ENCODE measurements at regions not wholly inside any gene's neighbourhood (a gene's known extent, or its start where the extent isn't known, plus 50 kb on each side); places are given as distances from the start of the nearest gene placed in this dataset.

DNA sequence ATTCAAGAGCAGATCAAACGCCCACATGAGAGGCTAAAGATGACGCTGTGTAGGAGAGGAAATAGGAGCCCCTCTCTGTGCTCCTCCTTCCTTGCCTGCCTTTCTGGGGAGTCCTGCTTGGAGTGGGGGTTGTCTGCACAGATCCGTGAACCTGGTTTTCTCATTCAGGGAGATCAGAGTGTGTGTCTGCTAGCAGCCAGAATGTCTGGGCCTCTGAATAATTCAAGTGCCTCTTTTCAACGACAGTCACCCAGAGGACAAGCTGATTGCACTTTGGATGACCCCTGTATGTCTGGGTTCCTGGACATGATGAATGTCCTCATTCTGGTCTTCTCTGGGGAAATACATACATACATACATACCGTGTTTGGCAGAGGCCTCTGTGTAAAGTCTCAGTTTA, 592.5 kb upstream of the B3GAT1 start:
- no peak for TF ChIP-seq TOX (CRISPR knock-in tag; IDR thresholded peaks at IDR 0.05; ENCODE audit: borderline replicate concordance)
- no peak for TF ChIP-seq ZFP3 (CRISPR knock-in tag; IDR thresholded peaks at IDR 0.05)
- TF ChIP-seq TCF4 (CRISPR knock-in tag; IDR thresholded peaks at IDR 0.05; ENCODE audit: borderline replicate concordance), result peak; percentile 76; the same call in 1 of the 2 replicates
- no peak for TF ChIP-seq ISL1 (CRISPR knock-in tag; IDR thresholded peaks at IDR 0.05)
- TF ChIP-seq ARNTL (CRISPR knock-in tag; IDR thresholded peaks at IDR 0.05; ENCODE audit: borderline replicate concordance, low read depth), result no peak
- TF ChIP-seq, protein P1, sequence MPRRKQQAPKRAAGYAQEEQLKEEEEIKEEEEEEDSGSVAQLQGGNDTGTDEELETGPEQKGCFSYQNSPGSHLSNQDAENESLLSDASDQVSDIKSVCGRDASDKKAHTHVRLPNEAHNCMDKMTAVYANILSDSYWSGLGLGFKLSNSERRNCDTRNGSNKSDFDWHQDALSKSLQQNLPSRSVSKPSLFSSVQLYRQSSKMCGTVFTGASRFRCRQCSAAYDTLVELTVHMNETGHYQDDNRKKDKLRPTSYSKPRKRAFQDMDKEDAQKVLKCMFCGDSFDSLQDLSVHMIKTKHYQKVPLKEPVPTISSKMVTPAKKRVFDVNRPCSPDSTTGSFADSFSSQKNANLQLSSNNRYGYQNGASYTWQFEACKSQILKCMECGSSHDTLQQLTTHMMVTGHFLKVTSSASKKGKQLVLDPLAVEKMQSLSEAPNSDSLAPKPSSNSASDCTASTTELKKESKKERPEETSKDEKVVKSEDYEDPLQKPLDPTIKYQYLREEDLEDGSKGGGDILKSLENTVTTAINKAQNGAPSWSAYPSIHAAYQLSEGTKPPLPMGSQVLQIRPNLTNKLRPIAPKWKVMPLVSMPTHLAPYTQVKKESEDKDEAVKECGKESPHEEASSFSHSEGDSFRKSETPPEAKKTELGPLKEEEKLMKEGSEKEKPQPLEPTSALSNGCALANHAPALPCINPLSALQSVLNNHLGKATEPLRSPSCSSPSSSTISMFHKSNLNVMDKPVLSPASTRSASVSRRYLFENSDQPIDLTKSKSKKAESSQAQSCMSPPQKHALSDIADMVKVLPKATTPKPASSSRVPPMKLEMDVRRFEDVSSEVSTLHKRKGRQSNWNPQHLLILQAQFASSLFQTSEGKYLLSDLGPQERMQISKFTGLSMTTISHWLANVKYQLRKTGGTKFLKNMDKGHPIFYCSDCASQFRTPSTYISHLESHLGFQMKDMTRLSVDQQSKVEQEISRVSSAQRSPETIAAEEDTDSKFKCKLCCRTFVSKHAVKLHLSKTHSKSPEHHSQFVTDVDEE (CRISPR knock-in tag; IDR thresholded peaks at IDR 0.05), result peak; percentile 76; the same call in 1 of the 2 replicates
- TF ChIP-seq SNAI2 (CRISPR knock-in tag; IDR thresholded peaks at IDR 0.05), result no peak
- ATAC-seq, result no peak

- no peak for ATAC-seq
- TF ChIP-seq GLIS3 (CRISPR knock-in tag; IDR thresholded peaks at IDR 0.05) (no peak), TCF4 (CRISPR knock-in tag; IDR thresholded peaks at IDR 0.05; ENCODE audit: borderline replicate concordance) (no peak), CSRNP3 (CRISPR knock-in tag; IDR thresholded peaks at IDR 0.05) (no peak), ISL1 (CRISPR knock-in tag; IDR thresholded peaks at IDR 0.05) (no peak), POU6F1 (CRISPR knock-in tag; IDR thresholded peaks at IDR 0.05; ENCODE audit: borderline replicate concordance, low read depth) (no peak), PATZ1 (CRISPR knock-in tag; IDR thresholded peaks at IDR 0.05; ENCODE audit: borderline replicate concordance) (no peak), ZFP3 (CRISPR knock-in tag; IDR thresholded peaks at IDR 0.05) (no peak), PPARA (CRISPR knock-in tag; IDR thresholded peaks at IDR 0.05; ENCODE audit: borderline replicate concordance) (no peak), OSR1 (CRISPR knock-in tag; IDR thresholded peaks at IDR 0.05) (no peak), RARB (CRISPR knock-in tag; IDR thresholded peaks at IDR 0.05) (no peak), ESRRG (CRISPR knock-in tag; IDR thresholded peaks at IDR 0.05) (no peak), CSDC2 (CRISPR knock-in tag; IDR thresholded peaks at IDR 0.05) (no peak), ZNF8 (CRISPR knock-in tag; IDR thresholded peaks at IDR 0.05) (no peak), ZNF70 (CRISPR knock-in tag; IDR thresholded peaks at IDR 0.05) (no peak), SNAI2 (CRISPR knock-in tag; IDR thresholded peaks at IDR 0.05) (no peak), BACH2 (CRISPR knock-in tag; IDR thresholded peaks at IDR 0.05; ENCODE audit: borderline replicate concordance) (no peak), TOX (CRISPR knock-in tag; IDR thresholded peaks at IDR 0.05; ENCODE audit: borderline replicate concordance) (no peak)
- TF ChIP-seq, protein P1 (CRISPR knock-in tag; IDR thresholded peaks at IDR 0.05), result no peak
- TF ChIP-seq, protein P2, sequence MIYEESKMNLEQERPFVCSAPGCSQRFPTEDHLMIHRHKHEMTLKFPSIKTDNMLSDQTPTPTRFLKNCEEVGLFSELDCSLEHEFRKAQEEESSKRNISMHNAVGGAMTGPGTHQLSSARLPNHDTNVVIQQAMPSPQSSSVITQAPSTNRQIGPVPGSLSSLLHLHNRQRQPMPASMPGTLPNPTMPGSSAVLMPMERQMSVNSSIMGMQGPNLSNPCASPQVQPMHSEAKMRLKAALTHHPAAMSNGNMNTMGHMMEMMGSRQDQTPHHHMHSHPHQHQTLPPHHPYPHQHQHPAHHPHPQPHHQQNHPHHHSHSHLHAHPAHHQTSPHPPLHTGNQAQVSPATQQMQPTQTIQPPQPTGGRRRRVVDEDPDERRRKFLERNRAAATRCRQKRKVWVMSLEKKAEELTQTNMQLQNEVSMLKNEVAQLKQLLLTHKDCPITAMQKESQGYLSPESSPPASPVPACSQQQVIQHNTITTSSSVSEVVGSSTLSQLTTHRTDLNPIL (CRISPR knock-in tag; IDR thresholded peaks at IDR 0.05; ENCODE audit: low read depth), result no peak
Observed at GRCh38 chr11:135002236-135002635, 590.2 kb upstream of the B3GAT1 start.
